ENCODE measurements at regions not wholly inside any gene's neighbourhood (a gene's known extent, or its start where the extent isn't known, plus 50 kb on each side); places are given as distances from the start of the nearest gene placed in this dataset.

DNA sequence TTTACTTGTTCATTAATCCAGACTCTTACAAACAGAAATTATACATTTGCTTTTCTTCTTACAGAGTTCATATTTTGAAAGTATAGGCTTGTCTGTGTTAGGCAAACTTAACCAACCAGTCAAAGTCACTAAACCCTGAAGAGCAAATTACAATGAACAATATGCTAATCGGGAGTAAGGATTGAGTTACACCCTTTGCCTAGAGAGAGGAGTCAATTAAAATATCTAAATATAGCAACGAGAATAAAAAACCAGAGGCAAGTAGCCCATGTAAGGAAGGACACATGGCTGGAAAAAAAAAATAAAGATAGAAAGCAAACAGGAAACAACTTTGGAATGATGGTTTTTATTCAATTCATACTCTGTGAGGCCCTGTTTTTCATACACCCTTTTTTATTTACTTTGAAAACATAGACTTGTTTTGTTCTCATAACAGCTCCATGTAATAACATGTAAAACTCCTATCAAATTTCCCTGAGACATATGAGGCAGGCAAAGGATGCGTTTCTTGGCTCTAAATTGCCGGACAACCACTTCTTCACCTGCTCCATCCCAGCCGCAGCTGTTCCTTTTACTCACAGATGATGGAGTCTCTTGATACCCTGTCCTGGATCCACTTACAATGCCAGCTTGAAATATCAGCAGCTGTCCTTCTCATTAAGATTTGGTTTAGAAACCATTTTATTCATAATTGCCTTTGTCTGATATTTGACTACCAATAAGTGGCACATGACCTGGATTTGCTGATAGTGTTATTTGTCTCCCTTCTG is 767.7 kb upstream of the GCFC2 start:
- DNase-seq = no peak
- H3K27ac Mint-ChIP-seq = no peak overlapping the region

DNA sequence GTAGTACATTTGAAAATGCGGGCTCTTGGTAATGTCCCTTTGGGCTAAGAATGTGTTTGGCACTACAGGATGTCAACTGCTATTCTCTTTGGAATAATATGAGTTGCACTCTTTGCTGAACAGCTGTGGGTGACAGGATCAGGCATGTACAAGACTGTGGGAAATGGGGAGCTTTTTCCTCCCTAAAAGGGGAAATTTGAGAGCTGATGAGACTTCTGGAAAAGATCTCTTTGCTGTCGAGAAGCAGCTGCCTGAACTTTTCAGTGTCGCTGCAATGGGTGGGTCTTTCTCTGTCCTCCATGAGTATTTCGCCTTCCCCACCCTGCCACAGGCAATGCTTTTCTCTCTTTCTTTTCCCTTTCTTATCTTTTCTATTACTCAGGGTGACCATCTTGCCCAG is 762.2 kb upstream of the GCFC2 start:
- no peaks in the 10 kb centered on the region for H3K36me3 Mint-ChIP-seq (ENCODE audit: low read depth)
- intact Hi-C loops (cut with DNase I, micrococcal nuclease) = no loop called here
- H3K27ac Mint-ChIP-seq = no peak overlapping the region
- Histone ChIP-seq H3K4me1 (ENCODE audit: insufficient read depth, low read length) (no peaks in the 10 kb centered on the region), H3K36me3 (ENCODE audit: insufficient read depth, low read length) (no peaks in the 10 kb centered on the region), H3K4me3 (ENCODE audit: low read length) (no peak overlapping the region), H3K27ac (ENCODE audit: low read depth in 1 of 2, low read length in 2 of 2) (no peak overlapping the region), H3K27me3 (ENCODE audit: control insufficient read depth in 1 of 2, insufficient read depth in 2 of 2, low read length in 2 of 2) (no peaks in the 10 kb centered on the region), H3K9me3 (ENCODE audit: control insufficient read depth in 1 of 2, insufficient read depth in 1 of 2, low read length in 2 of 2) (peaks cover 0 to 10% of the 10 kb centered on the region in 2 experiments)
- no peak for DNase-seq
- H3K9me3 Mint-ChIP-seq = peaks cover 1% of the 10 kb centered on the region
- no peak overlapping the region for H3K4me3 Mint-ChIP-seq
- CTCF ChIA-PET = no interaction called here
- POLR2A ChIA-PET = no interaction called here
- ATAC-seq (ENCODE audit: poor library complexity) = no peak
- no peaks in the 10 kb centered on the region for H3K27me3 Mint-ChIP-seq
- TF ChIP-seq, protein P1, sequence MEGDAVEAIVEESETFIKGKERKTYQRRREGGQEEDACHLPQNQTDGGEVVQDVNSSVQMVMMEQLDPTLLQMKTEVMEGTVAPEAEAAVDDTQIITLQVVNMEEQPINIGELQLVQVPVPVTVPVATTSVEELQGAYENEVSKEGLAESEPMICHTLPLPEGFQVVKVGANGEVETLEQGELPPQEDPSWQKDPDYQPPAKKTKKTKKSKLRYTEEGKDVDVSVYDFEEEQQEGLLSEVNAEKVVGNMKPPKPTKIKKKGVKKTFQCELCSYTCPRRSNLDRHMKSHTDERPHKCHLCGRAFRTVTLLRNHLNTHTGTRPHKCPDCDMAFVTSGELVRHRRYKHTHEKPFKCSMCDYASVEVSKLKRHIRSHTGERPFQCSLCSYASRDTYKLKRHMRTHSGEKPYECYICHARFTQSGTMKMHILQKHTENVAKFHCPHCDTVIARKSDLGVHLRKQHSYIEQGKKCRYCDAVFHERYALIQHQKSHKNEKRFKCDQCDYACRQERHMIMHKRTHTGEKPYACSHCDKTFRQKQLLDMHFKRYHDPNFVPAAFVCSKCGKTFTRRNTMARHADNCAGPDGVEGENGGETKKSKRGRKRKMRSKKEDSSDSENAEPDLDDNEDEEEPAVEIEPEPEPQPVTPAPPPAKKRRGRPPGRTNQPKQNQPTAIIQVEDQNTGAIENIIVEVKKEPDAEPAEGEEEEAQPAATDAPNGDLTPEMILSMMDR (IDR thresholded peaks at IDR 0.05) = no peak
- H3K4me1 Mint-ChIP-seq (ENCODE audit: low read depth) = no peaks in the 10 kb centered on the region

More for the DNA sequence above, 767.7 kb upstream of the GCFC2 start:
- Mint-ChIP-seq H3K4me3 (no peak overlapping the region), H3K9me3 (peaks cover 13% of the 10 kb centered on the region), H3K27me3 (no peaks in the 10 kb centered on the region), H3K36me3 (ENCODE audit: low read depth) (no peaks in the 10 kb centered on the region), H3K4me1 (ENCODE audit: low read depth) (no peaks in the 10 kb centered on the region)
- ATAC-seq (ENCODE audit: poor library complexity) = no peak
- ChIA-PET CTCF (no interaction called here), POLR2A (no interaction called here)
- no peaks in the 10 kb centered on the region for H3K27me3 ChIP-seq (ENCODE audit: control insufficient read depth in 1 of 2, insufficient read depth in 2 of 2, low read length in 2 of 2)
- TF ChIP-seq, protein P1 (IDR thresholded peaks at IDR 0.05) = no peak
- intact Hi-C loops (cut with DNase I, micrococcal nuclease) = no loop called here
- H3K4me3 ChIP-seq (ENCODE audit: low read length) = no peak overlapping the region
- no peaks in the 10 kb centered on the region for H3K4me1 ChIP-seq (ENCODE audit: insufficient read depth, low read length)
- no peaks in the 10 kb centered on the region for H3K36me3 ChIP-seq (ENCODE audit: insufficient read depth, low read length)
- no peak overlapping the region for H3K27ac ChIP-seq (ENCODE audit: low read depth in 1 of 2, low read length in 2 of 2)
- H3K9me3 ChIP-seq (ENCODE audit: control insufficient read depth in 1 of 2, insufficient read depth in 1 of 2, low read length in 2 of 2) = peaks cover 0 to 4% of the 10 kb centered on the region in 2 experiments

DNA sequence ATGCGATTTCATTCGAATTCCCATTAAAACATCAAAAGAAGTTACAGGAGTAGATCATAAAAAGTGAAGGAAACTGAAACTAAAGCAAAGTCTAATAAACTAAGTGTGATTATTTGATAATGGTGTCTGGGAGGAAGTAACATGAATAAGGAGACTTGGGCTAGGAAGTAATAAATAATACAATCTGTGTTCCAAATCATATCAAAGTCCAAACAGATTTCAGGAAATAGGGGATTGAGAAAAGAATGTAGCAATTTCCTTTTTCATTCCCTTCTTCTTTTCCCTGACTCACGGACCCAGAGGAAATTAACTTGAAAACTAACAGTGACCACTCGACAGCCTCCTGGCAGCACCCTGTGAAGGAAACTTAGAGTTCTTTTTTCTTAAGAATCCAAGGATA is 758.4 kb upstream of the GCFC2 start:
- Mint-ChIP-seq H3K27me3 (no peaks in the 10 kb centered on the region), H3K36me3 (ENCODE audit: low read depth) (no peaks in the 10 kb centered on the region), H3K9me3 (peaks cover 4% of the 10 kb centered on the region), H3K4me1 (ENCODE audit: low read depth) (no peaks in the 10 kb centered on the region), H3K27ac (no peak overlapping the region), H3K4me3 (no peak overlapping the region)
- H3K36me3 ChIP-seq (ENCODE audit: insufficient read depth, low read length) = no peaks in the 10 kb centered on the region
- TF ChIP-seq, protein P1 (IDR thresholded peaks at IDR 0.05) = no peak
- POLR2A ChIA-PET = no interaction called here
- H3K27me3 ChIP-seq (ENCODE audit: control insufficient read depth in 1 of 2, insufficient read depth in 2 of 2, low read length in 2 of 2) = no peaks in the 10 kb centered on the region
- intact Hi-C loops (cut with DNase I, micrococcal nuclease) = no loop called here
- ATAC-seq (ENCODE audit: poor library complexity) (no peak), DNase-seq (no peak)
- CTCF ChIA-PET = no interaction called here
- peaks cover 0 to 7% of the 10 kb centered on the region in 2 experiments for H3K9me3 ChIP-seq (ENCODE audit: control insufficient read depth in 1 of 2, insufficient read depth in 1 of 2, low read length in 2 of 2)
- H3K4me3 ChIP-seq (ENCODE audit: low read length) = no peak overlapping the region
- no peaks in the 10 kb centered on the region for H3K4me1 ChIP-seq (ENCODE audit: insufficient read depth, low read length)
- H3K27ac ChIP-seq (ENCODE audit: low read depth in 1 of 2, low read length in 2 of 2) = no peak overlapping the region
